Type B pancreatic cell (in vitro differentiated cells): ENCODE measurements at regions not wholly inside any gene's neighbourhood (a gene's known extent, or its start where the extent isn't known, plus 50 kb on each side); places are given as distances from the start of the nearest gene placed in this dataset.

Source experiments
- DNase-seq: peaks from one replicate; pipeline ENCODE4 v3.0.0; 2021; ENCODE audit warnings: mixed read lengths; ENCODE audit not compliant: unreplicated experiment; ENCODE audit errors: extremely low spot score
- H3K27ac Mint-ChIP-seq: 2 replicates; pipeline ENCODE4 v1.8.0; 2021; ENCODE audit warnings: mild to moderate bottlenecking, mixed read lengths
- H3K27me3 Mint-ChIP-seq: 2 replicates; pipeline ENCODE4 v1.8.0; 2021; ENCODE audit warnings: mixed read lengths
- H3K36me3 Mint-ChIP-seq: 2 replicates; pipeline ENCODE4 v1.8.0; 2021; ENCODE audit warnings: mixed read lengths
- H3K4me1 Mint-ChIP-seq: one replicate; pipeline ENCODE4 v1.8.0; 2021; ENCODE audit warnings: mixed read lengths; ENCODE audit not compliant: unreplicated experiment
- H3K4me3 Mint-ChIP-seq: 2 replicates; pipeline ENCODE4 v1.8.0; 2021; ENCODE audit warnings: mild to moderate bottlenecking, mixed read lengths
- H3K9me3 Mint-ChIP-seq: 2 replicates; pipeline ENCODE4 v1.8.0; 2021; ENCODE audit warnings: mixed read lengths
- CTCF ChIP-seq: fragments of 200-600 bp; sonication (generic); conservative IDR thresholded peaks from 2 replicates; pipeline ENCODE4 v1.5.0; 2021; ENCODE audit warnings: antibody characterized with exemption, mild to moderate bottlenecking

DNA sequence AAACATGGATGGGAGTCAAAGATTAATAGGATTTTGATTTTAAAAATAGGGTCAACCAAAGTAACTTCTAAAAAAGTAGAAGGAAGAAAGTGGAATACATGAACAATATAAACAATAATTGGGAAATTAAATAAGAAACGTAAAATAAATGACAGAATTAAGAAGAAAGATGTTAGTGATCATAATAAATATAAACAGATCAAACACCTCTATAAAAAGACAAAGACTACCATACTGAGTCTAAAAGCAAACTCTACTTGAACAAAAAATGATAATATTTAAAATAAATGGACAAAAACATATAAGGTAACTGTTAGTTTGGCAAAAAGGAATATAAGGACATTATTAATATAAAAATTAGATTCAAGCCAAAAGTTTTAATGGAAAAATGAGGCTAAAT, 57.7 kb upstream of the ZNF618 start:
- no peaks in the 10 kb centered on the region for H3K36me3 Mint-ChIP-seq
- H3K9me3 Mint-ChIP-seq: no peaks in the 10 kb centered on the region
- DNase-seq: no peak
- no peaks in the 10 kb centered on the region for H3K4me1 Mint-ChIP-seq
- no peak overlapping the region for H3K4me3 Mint-ChIP-seq
- H3K27ac Mint-ChIP-seq: no peak overlapping the region
- H3K27me3 Mint-ChIP-seq: peaks cover 25% of the 10 kb centered on the region
- no peak for TF ChIP-seq CTCF

DNA sequence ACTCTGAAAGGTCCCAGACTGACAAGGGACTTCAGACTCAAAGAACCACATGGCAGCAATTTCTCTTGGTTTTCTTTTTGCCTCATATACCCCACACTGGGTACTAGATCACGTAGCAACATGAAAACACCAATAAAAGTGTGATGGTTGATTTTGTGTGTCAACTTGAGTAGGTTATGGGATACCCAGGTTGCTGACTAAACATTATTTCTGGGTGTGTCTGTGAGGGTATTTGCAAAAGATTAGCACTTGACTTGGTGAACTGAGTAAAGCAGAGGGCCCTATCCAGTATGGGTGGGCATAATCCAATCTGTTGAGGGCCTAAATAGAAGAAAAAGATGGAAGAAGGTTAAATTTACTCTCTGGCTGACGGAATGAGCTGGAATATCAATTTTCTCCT, 53.8 kb upstream of the ZNF618 start:
- no peak for TF ChIP-seq CTCF
- DNase-seq: no peak
- H3K4me1 Mint-ChIP-seq: no peaks in the 10 kb centered on the region
- H3K27me3 Mint-ChIP-seq: peaks cover 15% of the 10 kb centered on the region
- H3K9me3 Mint-ChIP-seq: peaks cover 5% of the 10 kb centered on the region
- no peaks in the 10 kb centered on the region for H3K36me3 Mint-ChIP-seq
- no peak overlapping the region for H3K4me3 Mint-ChIP-seq
- H3K27ac Mint-ChIP-seq: no peak overlapping the region

- TF ChIP-seq CTCF: no peak
- H3K4me1 Mint-ChIP-seq: no peaks in the 10 kb centered on the region
- H3K27me3 Mint-ChIP-seq: peaks cover 15% of the 10 kb centered on the region
- H3K4me3 Mint-ChIP-seq: no peak overlapping the region
- H3K27ac Mint-ChIP-seq: no peak overlapping the region
- H3K9me3 Mint-ChIP-seq: peaks cover 11% of the 10 kb centered on the region
- DNase-seq: no peak
- H3K36me3 Mint-ChIP-seq: no peaks in the 10 kb centered on the region
Measured at GRCh38 chr9:113823421-113823820, 52.7 kb upstream of the ZNF618 start.
